Calu3 (cell line): ENCODE measurements at regions not wholly inside any gene's neighbourhood (a gene's known extent, or its start where the extent isn't known, plus 50 kb on each side); places are given as distances from the start of the nearest gene placed in this dataset.

Experiments
- BruUV-seq: library from RNA; stranded (reverse); fragments of 400-500 nt; replicated peaks from 2 replicates; lab custom pipeline; 2021; lab: Mats Ljungman, UMichigan
- CTCF ChIA-PET: fragments of 300-600 bp; sonication (Branson Sonifier 250); formaldehyde crosslinking; loops from one replicate; lab custom pipeline; 2022; ENCODE audit warnings: antibody characterized with exemption; lab: Charles Lee
- DNase-seq: peaks from one replicate; pipeline ENCODE4 v3.0.0; 2022
- H3K27ac Mint-ChIP-seq: one replicate; pipeline ENCODE4 v1.8.0; 2022; ENCODE audit warnings: mixed read lengths; ENCODE audit not compliant: unreplicated experiment
- H3K27me3 Mint-ChIP-seq: one replicate; pipeline ENCODE4 v1.8.0; 2022; ENCODE audit warnings: mixed read lengths; ENCODE audit not compliant: unreplicated experiment
- H3K36me3 Mint-ChIP-seq: one replicate; pipeline ENCODE4 v1.8.0; 2022; ENCODE audit warnings: mild to moderate bottlenecking, moderate library complexity, mixed read lengths; ENCODE audit not compliant: insufficient read depth, unreplicated experiment
- H3K4me1 Mint-ChIP-seq: one replicate; pipeline ENCODE4 v1.8.0; 2022; ENCODE audit warnings: mild to moderate bottlenecking, low read depth, mixed read lengths; ENCODE audit not compliant: unreplicated experiment
- H3K4me3 Mint-ChIP-seq: one replicate; pipeline ENCODE4 v1.8.0; 2022; ENCODE audit warnings: mild to moderate bottlenecking, low read depth, moderate library complexity, mixed read lengths; ENCODE audit not compliant: unreplicated experiment
- H3K9me3 Mint-ChIP-seq: one replicate; pipeline ENCODE4 v1.8.0; 2022; ENCODE audit warnings: low read depth, mixed read lengths; ENCODE audit not compliant: unreplicated experiment
- CTCF ChIP-seq: fragments of 200-600 bp; IDR thresholded peaks from one replicate; pipeline ENCODE4 v1.8.0; 2022; ENCODE audit warnings: antibody characterized with exemption; ENCODE audit not compliant: unreplicated experiment
- intact Hi-C: fragments of 100-400 bp; cut with micrococcal nuclease; formaldehyde crosslinking; loops from one replicate; pipeline ENCODE4 v1.10.0; 2022; ENCODE audit not compliant: unreplicated experiment

DNA sequence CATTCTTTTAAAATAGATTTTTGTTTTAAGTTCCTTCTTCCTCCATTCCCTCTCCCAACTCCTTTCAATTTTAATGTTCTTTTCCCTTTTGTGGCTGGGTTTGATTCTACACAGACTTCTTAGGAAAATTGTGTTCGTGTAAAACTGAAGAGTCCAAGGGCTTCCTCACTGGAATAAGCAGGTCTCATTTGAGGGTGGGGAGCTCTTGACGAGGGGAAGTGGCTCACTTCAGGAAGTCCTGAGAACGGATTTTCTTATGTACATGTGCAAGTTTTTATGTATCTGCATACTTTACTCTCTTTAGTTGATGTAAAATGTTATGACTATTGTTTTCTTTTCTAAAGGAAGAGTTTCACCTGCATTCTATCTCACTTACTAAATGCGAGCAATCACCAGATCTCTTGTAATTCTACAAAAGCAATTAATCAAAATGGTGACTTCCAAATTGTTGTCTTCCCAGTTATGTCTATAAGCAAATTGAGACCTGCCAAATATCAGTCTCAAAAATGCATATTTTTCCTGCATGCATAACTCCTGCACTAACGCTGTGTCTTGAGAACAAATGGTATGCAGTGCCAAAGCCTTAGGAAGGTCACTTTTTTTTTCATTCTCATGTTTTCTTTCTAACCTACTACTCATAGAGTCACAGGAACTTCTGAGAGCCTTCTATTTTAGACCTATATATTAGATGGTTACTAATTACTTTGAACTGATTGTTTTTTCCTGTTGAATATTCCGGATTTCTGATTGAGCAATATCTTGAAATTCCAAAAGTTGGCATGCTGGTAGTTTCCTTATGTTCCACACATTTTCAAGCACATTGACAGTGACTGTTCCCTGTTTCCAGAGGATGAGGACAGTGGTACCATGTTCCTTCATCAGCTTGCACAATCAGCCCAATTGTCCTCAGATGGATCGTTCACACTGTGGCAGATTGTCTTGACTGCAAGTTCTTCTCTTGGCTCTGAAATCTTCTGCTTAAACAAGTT lies 251.9 kb upstream of the PRDM1 start:
- Mint-ChIP-seq H3K36me3 (no peaks in the 10 kb centered on the region), H3K27me3 (no peaks in the 10 kb centered on the region), H3K27ac (no peak overlapping the region), H3K4me3 (no peak overlapping the region), H3K9me3 (no peaks in the 10 kb centered on the region), H3K4me1 (no peaks in the 10 kb centered on the region)
- no TSS peak for BruUV-seq
- no peak for TF ChIP-seq CTCF
- DNase-seq: no peak
- CTCF ChIA-PET: no interaction called here
- intact Hi-C loops: loop anchor here (2.0 kb wide), 1 partner anchor 101 kb away; no protein-coding TSS in a partner anchor

DNA sequence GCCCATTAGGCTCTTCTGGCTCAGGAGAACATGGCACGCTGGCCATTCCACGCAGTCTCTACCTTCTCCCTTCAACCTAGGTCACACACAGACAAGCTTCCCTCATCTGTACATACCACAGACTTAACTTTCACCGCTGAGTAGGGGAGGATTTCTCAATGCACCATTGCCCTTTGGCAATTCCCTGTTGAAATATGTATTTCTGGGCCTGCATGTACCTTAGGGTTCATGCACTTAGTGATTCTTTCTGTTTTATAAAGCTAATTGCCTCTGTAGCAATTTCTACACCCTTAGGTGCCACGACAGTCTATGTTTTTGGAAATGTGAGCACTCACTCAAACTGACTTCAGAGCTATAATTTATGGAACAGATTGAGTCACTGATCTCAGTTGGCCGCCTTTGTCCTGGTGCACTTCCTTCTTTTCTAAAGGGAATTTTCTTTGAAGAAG lies 253.8 kb upstream of the PRDM1 start:
- DNase-seq: no peak
- Mint-ChIP-seq H3K27me3 (no peaks in the 10 kb centered on the region), H3K27ac (no peak overlapping the region), H3K4me3 (no peak overlapping the region), H3K4me1 (no peaks in the 10 kb centered on the region), H3K9me3 (no peaks in the 10 kb centered on the region), H3K36me3 (no peaks in the 10 kb centered on the region)
- CTCF ChIA-PET: no interaction called here
- no TSS peak for BruUV-seq
- intact Hi-C loops: no loop called here
- TF ChIP-seq CTCF: no peak

- H3K4me3 Mint-ChIP-seq: no peak overlapping the region
- no peak for DNase-seq
- H3K27ac Mint-ChIP-seq: no peak overlapping the region
- TF ChIP-seq CTCF: no peak
- CTCF ChIA-PET: no interaction called here
- intact Hi-C loops: no loop called here
- no peaks in the 10 kb centered on the region for H3K9me3 Mint-ChIP-seq
- H3K36me3 Mint-ChIP-seq: no peaks in the 10 kb centered on the region
- H3K4me1 Mint-ChIP-seq: no peaks in the 10 kb centered on the region
- H3K27me3 Mint-ChIP-seq: no peaks in the 10 kb centered on the region
- no TSS peak for BruUV-seq
These were observed 254.6 kb upstream of the PRDM1 start for GRCh38 chr6:105831311-105832097.

DNA sequence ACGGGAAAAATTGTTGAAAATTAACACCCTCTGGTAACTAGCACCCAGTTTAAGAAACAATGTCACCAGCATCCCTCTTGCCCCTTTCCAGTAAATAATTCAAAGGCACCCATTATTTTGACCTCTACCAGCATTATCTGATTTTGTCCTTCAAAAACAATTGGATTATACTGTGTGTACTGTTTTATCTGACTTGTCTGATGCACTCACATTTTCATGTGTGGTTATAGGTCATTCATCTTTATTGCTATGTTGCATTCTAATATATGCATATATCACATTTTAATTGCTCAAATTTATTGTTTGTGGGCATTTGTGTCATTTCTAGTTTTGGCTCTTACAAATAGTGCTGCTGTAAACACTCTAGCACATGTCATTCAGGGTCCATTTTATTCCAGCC lies 260.9 kb upstream of the PRDM1 start:
- Mint-ChIP-seq H3K4me1 (no peaks in the 10 kb centered on the region), H3K9me3 (no peaks in the 10 kb centered on the region), H3K27me3 (no peaks in the 10 kb centered on the region), H3K36me3 (no peaks in the 10 kb centered on the region), H3K4me3 (no peak overlapping the region), H3K27ac (no peak overlapping the region)
- CTCF ChIA-PET: no interaction called here
- intact Hi-C loops: no loop called here
- TF ChIP-seq CTCF: no peak
- DNase-seq: no peak
- BruUV-seq: no TSS peak
